T-helper 2 cell treated with Interferon-gamma antibody and Interleukin-4, amounts not matched to agents 5 μg/mL and 100 μg/mL, for 36 hours (primary cell): ENCODE measurements at regions not wholly inside any gene's neighbourhood (a gene's known extent, or its start where the extent isn't known, plus 50 kb on each side); places are given as distances from the start of the nearest gene placed in this dataset.

ENCODE experiments used
- DNase-seq: peaks from one replicate; pipeline ENCODE4 v3.0.0; 2021; ENCODE audit warnings: low spot score
- H3K27ac Mint-ChIP-seq: one replicate; pipeline ENCODE4 v1.8.0; 2021; ENCODE audit warnings: mild to moderate bottlenecking, mixed read lengths
- H3K27me3 Mint-ChIP-seq: one replicate; pipeline ENCODE4 v1.8.0; 2021; ENCODE audit warnings: low read depth, mixed read lengths
- H3K36me3 Mint-ChIP-seq: one replicate; pipeline ENCODE4 v1.8.0; 2021; ENCODE audit warnings: low read depth, mixed read lengths
- H3K4me1 Mint-ChIP-seq: one replicate; pipeline ENCODE4 v1.8.0; 2021; ENCODE audit warnings: low read depth, mixed read lengths
- H3K4me3 Mint-ChIP-seq: one replicate; pipeline ENCODE4 v1.8.0; 2022; ENCODE audit warnings: mild to moderate bottlenecking, moderate library complexity, mixed read lengths
- H3K9me3 Mint-ChIP-seq: one replicate; pipeline ENCODE4 v1.8.0; 2021; ENCODE audit warnings: mixed read lengths

DNA sequence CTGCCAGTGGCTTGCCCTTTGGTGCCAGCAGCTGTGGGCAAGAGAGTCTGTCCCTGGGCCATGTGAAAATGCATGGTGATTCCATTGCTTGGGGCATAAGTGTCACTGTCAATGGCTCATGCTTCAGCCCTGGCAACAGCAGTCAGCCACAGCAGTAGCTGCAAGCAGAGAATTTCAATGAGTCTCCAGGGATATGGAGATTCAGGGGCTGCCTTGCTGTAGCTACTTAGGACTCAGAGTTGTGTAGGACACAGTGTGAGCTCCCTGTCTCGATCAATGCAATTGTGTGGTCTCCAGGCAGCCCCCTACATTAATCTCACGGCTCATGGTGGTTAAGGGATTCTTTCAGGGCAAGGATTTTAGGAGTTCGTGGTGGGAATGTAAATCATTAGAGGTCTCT lies 126.3 kb upstream of the STARD3NL start:
- Mint-ChIP-seq H3K9me3 (no peaks in the 10 kb centered on the region), H3K27me3 (peaks cover 2% of the 10 kb centered on the region), H3K4me3 (no peak overlapping the region), H3K27ac (no peak overlapping the region), H3K4me1 (no peaks in the 10 kb centered on the region), H3K36me3 (no peaks in the 10 kb centered on the region)
- no peak for DNase-seq

- Mint-ChIP-seq H3K9me3 (no peaks in the 10 kb centered on the region), H3K27ac (no peak overlapping the region), H3K4me3 (no peak overlapping the region), H3K4me1 (no peaks in the 10 kb centered on the region), H3K36me3 (no peaks in the 10 kb centered on the region), H3K27me3 (peaks cover under 1% of the 10 kb centered on the region)
- DNase-seq: no peak
Observed at GRCh38 chr7:38052786-38053185, 125.3 kb upstream of the STARD3NL start.

GRCh38 chr7:38054199-38054598 lies 123.8 kb upstream of the STARD3NL start:
- Mint-ChIP-seq H3K9me3 (no peaks in the 10 kb centered on the region), H3K27me3 (no peaks in the 10 kb centered on the region), H3K27ac (no peak overlapping the region)

GRCh38 chr7:38057829-38058228 lies 120.2 kb upstream of the STARD3NL start:
- Mint-ChIP-seq H3K36me3 (no peaks in the 10 kb centered on the region), H3K27me3 (peaks cover 4% of the 10 kb centered on the region)

More at GRCh38 chr7:38054199-38054598, 123.8 kb upstream of the STARD3NL start:
- no peak for DNase-seq
- Mint-ChIP-seq H3K36me3 (no peaks in the 10 kb centered on the region), H3K4me1 (no peaks in the 10 kb centered on the region), H3K4me3 (no peak overlapping the region)

GRCh38 chr7:38060116-38060515 lies 117.9 kb upstream of the STARD3NL start:
- H3K9me3 Mint-ChIP-seq: no peaks in the 10 kb centered on the region
- H3K27me3 Mint-ChIP-seq: peaks cover 4% of the 10 kb centered on the region
- H3K4me1 Mint-ChIP-seq: no peaks in the 10 kb centered on the region
- DNase-seq: no peak
- H3K27ac Mint-ChIP-seq: no peak overlapping the region
- H3K4me3 Mint-ChIP-seq: no peak overlapping the region
- no peaks in the 10 kb centered on the region for H3K36me3 Mint-ChIP-seq

More at GRCh38 chr7:38057829-38058228, 120.2 kb upstream of the STARD3NL start:
- H3K9me3 Mint-ChIP-seq: no peaks in the 10 kb centered on the region
- H3K4me1 Mint-ChIP-seq: no peaks in the 10 kb centered on the region
- no peak for DNase-seq
- no peak overlapping the region for H3K4me3 Mint-ChIP-seq
- no peak overlapping the region for H3K27ac Mint-ChIP-seq

DNA sequence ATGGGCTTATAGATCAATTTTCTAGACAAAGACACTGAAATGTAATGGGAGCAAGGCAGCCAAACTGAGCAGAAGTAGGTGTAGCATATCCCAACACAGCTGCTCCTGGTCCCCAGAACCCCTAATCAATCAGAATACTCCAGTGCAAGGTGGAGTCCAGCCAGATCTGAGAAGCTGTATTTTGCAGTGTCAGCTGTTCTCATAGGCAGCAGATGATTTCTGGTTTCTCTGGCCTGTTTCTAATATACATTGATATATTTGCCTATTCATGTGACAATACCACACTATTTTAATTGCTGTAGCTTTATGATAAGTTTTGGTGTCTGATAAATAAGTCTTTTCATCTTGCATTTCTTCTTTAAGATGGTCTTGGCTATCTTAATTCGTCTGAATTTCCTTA lies 117.4 kb upstream of the STARD3NL start:
- no peaks in the 10 kb centered on the region for H3K9me3 Mint-ChIP-seq
- no peak for DNase-seq
- H3K27ac Mint-ChIP-seq: no peak overlapping the region
- H3K36me3 Mint-ChIP-seq: no peaks in the 10 kb centered on the region
- H3K27me3 Mint-ChIP-seq: peaks cover 4% of the 10 kb centered on the region
- no peaks in the 10 kb centered on the region for H3K4me1 Mint-ChIP-seq
- no peak overlapping the region for H3K4me3 Mint-ChIP-seq

DNA sequence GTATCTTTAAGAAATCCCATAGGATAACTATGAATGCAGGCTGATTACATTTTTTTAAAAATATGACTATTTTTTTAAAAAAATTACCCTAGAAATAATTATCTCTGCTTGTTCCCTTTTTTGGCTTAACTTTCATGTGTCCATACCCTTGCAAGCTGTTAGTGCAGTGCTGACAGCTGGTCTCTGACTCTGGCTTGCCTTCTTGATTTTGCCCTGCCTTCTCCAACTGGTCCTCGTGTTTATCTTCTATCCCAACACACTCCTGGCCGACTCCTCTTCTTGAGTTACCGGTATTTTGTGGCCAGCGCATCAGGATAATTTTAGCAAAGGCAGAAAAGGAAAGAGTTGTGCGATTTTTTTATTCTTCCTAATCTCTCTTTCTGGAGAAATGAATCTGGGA lies 111.7 kb upstream of the STARD3NL start:
- peaks cover 4% of the 10 kb centered on the region for H3K27me3 Mint-ChIP-seq
- H3K36me3 Mint-ChIP-seq: no peaks in the 10 kb centered on the region
- no peaks in the 10 kb centered on the region for H3K9me3 Mint-ChIP-seq
- DNase-seq: no peak
- no peak overlapping the region for H3K4me3 Mint-ChIP-seq
- H3K27ac Mint-ChIP-seq: no peak overlapping the region
- H3K4me1 Mint-ChIP-seq: no peaks in the 10 kb centered on the region

DNA sequence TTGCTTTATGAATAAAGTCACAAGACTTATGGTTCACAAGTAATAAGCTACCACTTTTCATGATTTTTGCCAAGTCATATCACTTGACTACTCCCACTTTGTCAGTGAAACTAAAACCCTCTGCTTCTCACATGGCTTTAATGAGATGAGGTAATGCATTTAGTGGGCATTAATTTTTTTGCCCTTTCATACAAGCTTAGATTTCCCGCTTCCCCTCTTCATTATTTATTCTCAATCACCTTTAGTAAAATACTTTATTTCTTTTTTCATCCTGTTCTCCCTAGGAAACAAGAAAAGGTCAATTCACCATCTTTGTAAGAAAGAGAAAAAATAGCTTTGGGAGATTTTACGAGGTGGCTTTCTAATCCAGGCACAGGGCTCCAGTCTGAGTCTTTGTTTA lies 109.6 kb upstream of the STARD3NL start:
- H3K27me3 Mint-ChIP-seq: no peaks in the 10 kb centered on the region
- no peaks in the 10 kb centered on the region for H3K9me3 Mint-ChIP-seq
- no peaks in the 10 kb centered on the region for H3K36me3 Mint-ChIP-seq
- no peak overlapping the region for H3K27ac Mint-ChIP-seq
- no peaks in the 10 kb centered on the region for H3K4me1 Mint-ChIP-seq
- DNase-seq: no peak
- H3K4me3 Mint-ChIP-seq: no peak overlapping the region

- no peaks in the 10 kb centered on the region for H3K27me3 Mint-ChIP-seq
- H3K36me3 Mint-ChIP-seq: no peaks in the 10 kb centered on the region
- no peak for DNase-seq
- no peak overlapping the region for H3K27ac Mint-ChIP-seq
- H3K4me3 Mint-ChIP-seq: no peak overlapping the region
- H3K4me1 Mint-ChIP-seq: no peaks in the 10 kb centered on the region
- H3K9me3 Mint-ChIP-seq: no peaks in the 10 kb centered on the region
Observed at GRCh38 chr7:38069052-38069451, 109.0 kb upstream of the STARD3NL start.

DNA sequence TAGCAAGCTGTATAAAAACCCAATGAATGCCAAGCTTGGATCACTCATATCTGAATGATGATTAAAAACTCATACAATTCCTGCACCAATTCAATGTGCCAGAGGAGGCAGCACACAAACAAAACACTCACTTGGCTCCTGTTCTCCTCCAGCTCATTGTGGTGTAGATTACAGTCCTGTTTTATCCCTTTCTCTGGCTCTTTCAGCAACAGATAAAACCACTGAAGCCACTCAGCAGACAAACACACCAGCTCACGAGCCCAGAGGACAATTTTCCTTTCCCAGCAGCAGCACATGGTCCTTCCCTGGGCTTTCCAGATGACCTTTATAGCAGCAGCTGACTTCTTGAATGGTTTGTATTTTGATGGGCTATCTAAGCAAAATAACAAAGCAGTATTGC lies 107.3 kb upstream of the STARD3NL start:
- no peak overlapping the region for H3K27ac Mint-ChIP-seq
- no peak overlapping the region for H3K4me3 Mint-ChIP-seq
- no peak for DNase-seq
- H3K36me3 Mint-ChIP-seq: no peaks in the 10 kb centered on the region
- no peaks in the 10 kb centered on the region for H3K4me1 Mint-ChIP-seq
- H3K9me3 Mint-ChIP-seq: no peaks in the 10 kb centered on the region
- H3K27me3 Mint-ChIP-seq: peaks cover 3% of the 10 kb centered on the region

DNA sequence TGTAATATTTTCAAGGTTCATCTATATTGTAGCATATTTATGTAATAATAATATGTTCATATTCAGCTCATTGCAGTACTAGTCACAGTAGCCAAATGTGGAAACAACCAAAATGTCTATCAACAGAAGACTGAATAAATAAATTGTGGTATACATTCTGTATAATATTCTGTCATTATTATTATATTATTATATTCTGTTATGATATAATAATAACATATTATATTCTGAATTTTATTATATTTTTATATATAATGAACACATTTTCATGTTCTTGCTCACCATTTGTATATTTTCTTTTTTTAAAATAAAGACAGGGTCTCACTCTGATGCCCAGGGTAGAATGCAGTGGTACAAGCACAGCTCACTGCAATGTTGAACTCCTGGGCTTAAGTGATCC lies 91.2 kb upstream of the STARD3NL start:
- Mint-ChIP-seq H3K27me3 (peaks cover 5% of the 10 kb centered on the region), H3K36me3 (no peaks in the 10 kb centered on the region), H3K27ac (no peak overlapping the region), H3K4me1 (no peaks in the 10 kb centered on the region), H3K9me3 (no peaks in the 10 kb centered on the region), H3K4me3 (no peak overlapping the region)
- no peak for DNase-seq

DNA sequence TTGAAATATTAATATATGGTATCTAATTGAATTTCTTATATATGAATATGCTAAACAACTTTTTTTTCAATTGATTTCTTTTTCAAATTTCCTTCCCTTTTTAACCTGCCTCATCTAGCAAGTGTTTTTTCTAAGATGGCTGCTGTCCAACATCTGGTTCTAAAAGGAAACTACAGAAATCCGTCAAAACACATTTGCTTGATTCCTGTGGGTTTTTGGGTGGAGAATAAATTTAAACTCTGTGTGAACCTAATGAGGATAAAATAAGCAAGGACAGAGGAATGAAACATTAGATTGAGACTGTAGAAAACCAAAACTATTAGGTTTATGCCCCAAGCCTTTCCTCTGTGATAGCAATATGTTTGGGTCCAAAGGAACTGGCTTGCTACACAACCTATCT lies 75.5 kb upstream of the STARD3NL start:
- Mint-ChIP-seq H3K27ac (no peak overlapping the region), H3K4me3 (no peak overlapping the region), H3K27me3 (peaks cover 30% of the 10 kb centered on the region), H3K9me3 (peaks cover 18% of the 10 kb centered on the region), H3K36me3 (no peaks in the 10 kb centered on the region), H3K4me1 (peaks cover 2% of the 10 kb centered on the region)
- DNase-seq: no peak

GRCh38 chr7:38105874-38106483 lies 72.1 kb upstream of the STARD3NL start:
- no peak overlapping the region for H3K4me3 Mint-ChIP-seq
- H3K9me3 Mint-ChIP-seq: no peaks in the 10 kb centered on the region
- H3K4me1 Mint-ChIP-seq: peaks cover 2% of the 10 kb centered on the region
- no peak overlapping the region for H3K27ac Mint-ChIP-seq
- no peaks in the 10 kb centered on the region for H3K36me3 Mint-ChIP-seq
- DNase-seq: no peak
- peaks cover 31% of the 10 kb centered on the region for H3K27me3 Mint-ChIP-seq

DNA sequence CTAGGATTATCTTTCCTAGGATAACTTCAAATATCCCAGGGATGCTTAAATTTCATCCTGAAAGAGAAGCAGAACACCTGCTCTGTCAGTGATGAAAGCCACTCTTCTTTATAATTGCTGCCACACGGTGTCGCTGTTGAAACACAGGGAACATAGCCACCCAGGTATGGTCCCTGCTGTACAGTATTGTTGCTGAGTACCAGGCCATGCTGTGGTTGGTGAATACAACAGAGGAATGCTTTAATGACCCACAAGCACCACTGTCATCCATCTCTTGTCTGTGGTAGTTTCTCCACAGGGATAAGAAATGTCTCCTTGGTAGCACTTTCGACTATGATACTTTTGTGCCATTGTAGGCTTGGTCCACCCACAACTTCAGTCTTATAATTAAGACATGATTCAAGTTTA lies 70.6 kb upstream of the STARD3NL start:
- Mint-ChIP-seq H3K27ac (no peak overlapping the region), H3K36me3 (no peaks in the 10 kb centered on the region), H3K4me3 (no peak overlapping the region), H3K27me3 (peaks cover 34% of the 10 kb centered on the region), H3K4me1 (peaks cover 2% of the 10 kb centered on the region), H3K9me3 (no peaks in the 10 kb centered on the region)
- peak; percentile 38 for DNase-seq

GRCh38 chr7:38112075-38112474 lies 66.0 kb upstream of the STARD3NL start:
- Mint-ChIP-seq H3K4me1 (no peaks in the 10 kb centered on the region), H3K36me3 (no peaks in the 10 kb centered on the region), H3K9me3 (no peaks in the 10 kb centered on the region), H3K27me3 (peaks cover 32% of the 10 kb centered on the region), H3K4me3 (no peak overlapping the region), H3K27ac (no peak overlapping the region)
- DNase-seq: no peak
